GM12878 (cell line): ENCODE measurements at regions not wholly inside any gene's neighbourhood (a gene's known extent, or its start where the extent isn't known, plus 50 kb on each side); places are given as distances from the start of the nearest gene placed in this dataset.

Source experiments
- ATAC-seq: fragments of 200-7000 bp; cut with Tn5 transposase; 3 replicates; pipeline ENCODE4 v1.9.1; 2020; ENCODE audit warnings: mild to moderate bottlenecking, moderate library complexity
- BruUV-seq: library from RNA; stranded (reverse); fragments of 400-500 nt; replicated peaks from 2 replicates; lab custom pipeline; 2021; lab: Mats Ljungman, UMichigan
- CTCF ChIA-PET: fragments of 300-600 bp; sonication (Branson Sonifier 250); formaldehyde crosslinking; extraction: SDS; loops from one replicate; lab custom pipeline; 2021; ENCODE audit warnings: inconsistent platforms; lab: Yijun Ruan, JAX
- POLR2A ChIA-PET: fragments of 350-600 bp; formaldehyde crosslinking; extraction: SDS; loops from one replicate; lab custom pipeline; 2021; ENCODE audit warnings: inconsistent platforms; lab: Charles Lee
- RAD21 ChIA-PET: fragments of 300-600 bp; sonication (Branson Sonifier 250); formaldehyde crosslinking; loops from one replicate; lab custom pipeline; 2023; ENCODE audit warnings: antibody characterized with exemption; ENCODE audit not compliant: unreplicated experiment; lab: Charles Lee
- SMC1A ChIA-PET: fragments of 300-600 bp; sonication (Branson Sonifier 250); formaldehyde crosslinking; loops from one replicate; lab custom pipeline; 2023; ENCODE audit not compliant: unreplicated experiment, uncharacterized antibody; lab: Charles Lee
- DNase-seq: peaks from one replicate; pipeline ENCODE4 v3.0.0-alpha.2; 2011; ENCODE audit warnings: low read depth, low spot score
- FAIRE-seq: peaks from 3 replicates; lab custom pipeline; 2011; peaks lifted over from hg19 to GRCh38; lab: Jason Lieb, UNC
- H2AFZ ChIP-seq: 2 replicates; pipeline ENCODE4 v1.6.0; 2011; ENCODE audit warnings: low read depth, low read length, control low read depth; ENCODE audit not compliant: control insufficient read depth
- H3K27ac ChIP-seq: 2 replicates; pipeline ENCODE4 v1.5.1; 2011; ENCODE audit warnings: control low read depth; ENCODE audit not compliant: control insufficient read depth, insufficient read depth
- H3K27me3 ChIP-seq, 2 experiments: replicated peaks in 1 of 2; 2 replicates each; pipeline versions ENCODE4 v1.6.0 to v1.6.1; 2011; ENCODE audit warnings: low read length in 1 of 2; ENCODE audit not compliant: control insufficient read depth in 2 of 2, insufficient read depth in 2 of 2
- H3K36me3 ChIP-seq, 2 experiments: 2 replicates each; pipeline ENCODE4 v1.5.1; 2011; ENCODE audit warnings: low read length in 1 of 2; ENCODE audit not compliant: control insufficient read depth in 2 of 2, insufficient read depth in 2 of 2
- H3K4me1 ChIP-seq: 2 replicates; pipeline ENCODE4 v1.6.1; 2011; ENCODE audit warnings: mild to moderate bottlenecking, low read length, moderate library complexity, mixed read lengths; ENCODE audit not compliant: control insufficient read depth, insufficient read depth
- H3K4me2 ChIP-seq: 2 replicates; pipeline ENCODE4 v1.6.0; 2011; ENCODE audit warnings: control low read depth; ENCODE audit not compliant: control insufficient read depth, insufficient read depth
- H3K4me3 ChIP-seq: fragments of 200-600 bp; sonication (generic); 2 replicates; pipeline ENCODE4 v1.5.1; 2016
- H3K79me2 ChIP-seq: 2 replicates; pipeline ENCODE4 v1.6.0; 2011; ENCODE audit warnings: low read length; ENCODE audit not compliant: control insufficient read depth, insufficient read depth
- H3K9ac ChIP-seq: 2 replicates; pipeline ENCODE4 v1.8.0; 2011; ENCODE audit warnings: low read length, control low read depth, mixed read lengths; ENCODE audit not compliant: control insufficient read depth, insufficient read depth
- H3K9me3 ChIP-seq: replicated peaks from 3 replicates; pipeline ENCODE4 v1.5.1; 2011; ENCODE audit warnings: mild to moderate bottlenecking, low read length; ENCODE audit not compliant: control insufficient read depth, insufficient read depth
- H4K20me1 ChIP-seq: 2 replicates; pipeline ENCODE4 v1.6.0; 2011; ENCODE audit not compliant: control insufficient read depth, insufficient read depth
- JUNB ChIP-seq: IDR thresholded peaks from 2 replicates; pipeline ENCODE4 v1.6.1; 2016; ENCODE audit warnings: antibody characterized with exemption, mild to moderate bottlenecking
- KDM1A ChIP-seq: fragments of 200-600 bp; sonication (generic); IDR thresholded peaks from 2 replicates; pipeline ENCODE4 v1.6.1; 2016; ENCODE audit warnings: borderline replicate concordance
- MTA3 ChIP-seq: IDR thresholded peaks from 2 replicates; pipeline ENCODE4 v1.6.1; 2012; ENCODE audit warnings: low read length, inconsistent platforms, borderline replicate concordance
- RUNX3 ChIP-seq: IDR thresholded peaks from 2 replicates; pipeline ENCODE4 v1.6.1; 2012; ENCODE audit warnings: low read length, inconsistent platforms
- SIX5 ChIP-seq: IDR thresholded peaks from 2 replicates; pipeline ENCODE4 v1.6.1; 2011; ENCODE audit warnings: mild to moderate bottlenecking, low read depth, low read length, moderate library complexity; ENCODE audit not compliant: severe bottlenecking
- ZNF274 ChIP-seq: IDR thresholded peaks from one replicate; pipeline ENCODE4 v1.8.0; 2011; ENCODE audit not compliant: insufficient read length, insufficient read depth
- WGBS: methylation state at CpG from one replicate; pipeline ENCODE4 v1.1.6; 2016; ENCODE audit warnings: low lambda C conversion rate; ENCODE audit not compliant: insufficient replicate concordance, insufficient coverage; ENCODE audit errors: missing lambda C conversion rate; 5-methylcytosine and 5-hydroxymethylcytosine counted together
- in situ Hi-C: fragments of 300-500 bp; cut with MboI; formaldehyde crosslinking; loops from 9 replicates; pipeline ENCODE4 v1.14.3; 2018; ENCODE audit warnings: mixed read lengths
- intact Hi-C: fragments of 100-400 bp; cut with micrococcal nuclease; formaldehyde crosslinking; loops from one replicate; pipeline ENCODE4 v1.14.2; 2022; ENCODE audit not compliant: unreplicated experiment
- TF ChIP-seq, protein P1 (sequence below): fragments of 450-650 bp; IDR thresholded peaks from 2 replicates; pipeline ENCODE4 v1.6.1; 2018; ENCODE audit warnings: borderline replicate concordance, mild to moderate bottlenecking; ENCODE audit not compliant: partially characterized antibody

DNA sequence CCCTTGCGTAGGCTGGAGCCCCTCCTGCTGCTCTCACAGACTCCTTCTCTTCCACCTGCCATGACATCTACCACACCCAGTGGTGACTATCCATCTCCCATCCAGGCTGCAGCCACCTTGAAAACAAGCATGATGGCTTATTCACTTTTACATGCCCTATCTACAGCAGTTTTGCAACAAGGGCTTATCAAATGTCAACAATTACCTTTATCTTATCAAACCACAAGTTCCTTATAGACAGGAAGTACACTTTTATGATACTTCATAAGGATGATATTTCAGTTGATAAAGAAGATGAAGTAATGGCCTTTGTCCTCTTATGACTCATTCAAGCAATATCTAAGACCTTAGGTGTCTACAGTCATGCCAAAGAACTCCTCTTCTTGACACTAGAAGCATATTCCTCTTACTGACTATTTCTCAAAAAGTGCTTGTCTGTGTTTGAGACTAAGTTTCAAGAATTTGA lies 125.3 kb upstream of the SPRED1 start:
- ChIA-PET CTCF (interaction anchor here (1.8 kb wide), 1 partner anchor 43 kb away, joined by 7 read pairs; no protein-coding TSS in a partner anchor), SMC1A (interaction anchor here (1.0 to 1.9 kb wide), 6 partner anchors 20 to 107 kb away, joined by 3 to 9 read pairs (median 4); no protein-coding TSS in a partner anchor), POLR2A (no interaction called here), RAD21 (interaction anchor here (1.9 kb wide), 1 partner anchor 58 kb away, joined by 5 read pairs; no protein-coding TSS in a partner anchor)
- ATAC-seq (no peak), FAIRE-seq (no peak), DNase-seq (no peak)
- Histone ChIP-seq H3K4me3 (no peak overlapping the region), H3K79me2 (no peaks in the 10 kb centered on the region), H3K27me3 (no peaks in the 10 kb centered on the region), H3K9me3 (no peaks in the 10 kb centered on the region), H3K27ac (no peak overlapping the region), H4K20me1 (no peaks in the 10 kb centered on the region), H2AFZ (no peak overlapping the region), H3K36me3 (no peaks in the 10 kb centered on the region), H3K4me2 (no peak overlapping the region), H3K9ac (no peak overlapping the region), H3K4me1 (peaks cover 17% of the 10 kb centered on the region)
- intact Hi-C loops (no loop called here), in situ Hi-C loops (no loop called here)
- 0% methylated on average over 1 of the region's 1 CpG for WGBS
- TF ChIP-seq SIX5 = no peak
- no peak; the same call in 1 of the 2 replicates for TF ChIP-seq RUNX3
- TF ChIP-seq KDM1A = no peak
- TF ChIP-seq JUNB = peak; percentile 50
- TF ChIP-seq, protein P1, sequence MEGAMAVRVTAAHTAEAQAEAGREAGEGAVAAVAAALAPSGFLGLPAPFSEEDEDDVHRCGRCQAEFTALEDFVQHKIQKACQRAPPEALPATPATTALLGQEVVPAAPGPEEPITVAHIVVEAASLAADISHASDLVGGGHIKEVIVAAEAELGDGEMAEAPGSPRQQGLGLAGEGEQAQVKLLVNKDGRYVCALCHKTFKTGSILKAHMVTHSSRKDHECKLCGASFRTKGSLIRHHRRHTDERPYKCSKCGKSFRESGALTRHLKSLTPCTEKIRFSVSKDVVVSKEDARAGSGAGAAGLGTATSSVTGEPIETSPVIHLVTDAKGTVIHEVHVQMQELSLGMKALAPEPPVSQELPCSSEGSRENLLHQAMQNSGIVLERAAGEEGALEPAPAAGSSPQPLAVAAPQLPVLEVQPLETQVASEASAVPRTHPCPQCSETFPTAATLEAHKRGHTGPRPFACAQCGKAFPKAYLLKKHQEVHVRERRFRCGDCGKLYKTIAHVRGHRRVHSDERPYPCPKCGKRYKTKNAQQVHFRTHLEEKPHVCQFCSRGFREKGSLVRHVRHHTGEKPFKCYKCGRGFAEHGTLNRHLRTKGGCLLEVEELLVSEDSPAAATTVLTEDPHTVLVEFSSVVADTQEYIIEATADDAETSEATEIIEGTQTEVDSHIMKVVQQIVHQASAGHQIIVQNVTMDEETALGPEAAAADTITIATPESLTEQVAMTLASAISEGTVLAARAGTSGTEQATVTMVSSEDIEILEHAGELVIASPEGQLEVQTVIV = no peak
- TF ChIP-seq MTA3 = no peak
- TF ChIP-seq ZNF274 = no peak
- no TSS peak for BruUV-seq
